K562 (cell line): ENCODE measurements at regions not wholly inside any gene's neighbourhood (a gene's known extent, or its start where the extent isn't known, plus 50 kb on each side); places are given as distances from the start of the nearest gene placed in this dataset.

Source experiments
- BRCA1 ChIP-seq, 2 experiments: fragments of 450-650 bp in 1 of 2; sonication (generic) in 1 of 2; formaldehyde crosslinking in 1 of 2; IDR thresholded peaks; 2 replicates each; pipeline versions ENCODE4 v1.5.0 to v1.6.1; 2017 to 2020; ENCODE audit warnings: mild to moderate bottlenecking in 1 of 2, missing genetic modification reagents in 1 of 2
- CREB3L1 ChIP-seq: fragments of 450-650 bp; IDR thresholded peaks from 2 replicates; pipeline ENCODE4 v1.6.1; 2014; ENCODE audit warnings: low read depth, mild to moderate bottlenecking, moderate library complexity, borderline replicate concordance
- CREB5 ChIP-seq: fragments of 250-450 bp; sonication (Bioruptor Pico); IDR thresholded peaks from 2 replicates; pipeline ENCODE4 v1.5.0; 2020; ENCODE audit warnings: mild to moderate bottlenecking
- HINFP ChIP-seq: fragments of 450-650 bp; conservative IDR thresholded peaks from 2 replicates; pipeline ENCODE4 v1.6.1; 2016; ENCODE audit warnings: missing genetic modification characterization, low read depth, mild to moderate bottlenecking, control low read depth, missing compliant biosample characterization
- NR4A1 ChIP-seq, 2 experiments: fragments of 250-450 bp in 1 of 2; fragments of 450-650 bp in 1 of 2; sonication (Bioruptor Pico) in 1 of 2; IDR thresholded peaks; 2 replicates each; pipeline versions ENCODE4 v1.4.0 to v1.6.1; 2016 to 2020; ENCODE audit warnings: mild to moderate bottlenecking in 2 of 2, missing compliant biosample characterization in 1 of 2, missing genetic modification characterization in 1 of 2, moderate library complexity in 1 of 2
- PTRF ChIP-seq: fragments of 450-650 bp; IDR thresholded peaks from 2 replicates; pipeline ENCODE4 v1.6.1; 2016; ENCODE audit warnings: mild to moderate bottlenecking, missing genetic modification characterization, missing compliant biosample characterization
- SAFB2 ChIP-seq: fragments of 200-400 bp; formaldehyde crosslinking; IDR thresholded peaks from 2 replicates; pipeline ENCODE4 v1.6.1; 2018; ENCODE audit warnings: borderline replicate concordance, low read length, low read depth, moderate library complexity; ENCODE audit not compliant: severe bottlenecking
- SNAPC5 ChIP-seq: fragments of 250-450 bp; sonication (Bioruptor Pico); IDR thresholded peaks from 2 replicates; pipeline ENCODE4 v1.8.0; 2021; ENCODE audit warnings: moderate library complexity, mild to moderate bottlenecking, inconsistent platforms
- TAF1 ChIP-seq: IDR thresholded peaks from 2 replicates; pipeline ENCODE4 v1.6.1; 2011; ENCODE audit warnings: mild to moderate bottlenecking, low read length, moderate library complexity; ENCODE audit not compliant: insufficient read depth, control insufficient read depth, severe bottlenecking; ENCODE audit errors: extremely low read depth
- ZBTB11 ChIP-seq, 3 experiments: fragments of 200-800 bp in 1 of 3; fragments of 250-450 bp in 1 of 3; fragments of 450-650 bp in 1 of 3; sonication (Bioruptor Pico) in 1 of 3; sonication (Bioruptor generic) in 1 of 3; formaldehyde crosslinking in 1 of 3; IDR thresholded peaks; 2 replicates each; pipeline versions ENCODE4 v1.6.1 to v1.8.0; 2016 to 2022; ENCODE audit warnings: mild to moderate bottlenecking in 2 of 3, missing genetic modification characterization in 2 of 3, missing compliant biosample characterization in 1 of 3, moderate library complexity in 1 of 3
- ZNF551 ChIP-seq: fragments of 250-450 bp; sonication (Bioruptor Pico); IDR thresholded peaks from 2 replicates; pipeline ENCODE4 v1.5.0; 2021; ENCODE audit warnings: mild to moderate bottlenecking, moderate library complexity
- ZSCAN29 ChIP-seq: fragments of 450-650 bp; IDR thresholded peaks from 2 replicates; pipeline ENCODE4 v1.6.1; 2017

- TF ChIP-seq PTRF (tag) (no peak), CREB5 (no peak), ZBTB11 (CRISPR knock-in tag; IDR thresholded peaks at IDR 0.05) (no peak), NR4A1 (CRISPR knock-in tag; IDR thresholded peaks at IDR 0.05) (no peak), NR4A1 (tag; IDR thresholded peaks at IDR 0.05) (no peak), SAFB2 (no peak), TAF1 (no peak), BRCA1 (IDR thresholded peaks at IDR 0.05) (no peak), BRCA1 (CRISPR knock-in tag; IDR thresholded peaks at IDR 0.05) (no peak), HINFP (tag) (no peak), ZSCAN29 (no peak), CREB3L1 (no peak), SNAPC5 (CRISPR knock-in tag) (no peak), ZNF551 (CRISPR knock-in tag) (no peak)
These were observed 890.3 kb upstream of the ACVR2A start for GRCh38 chr2:146954544-146954943.
